GM23338 (cell line): ENCODE measurements at regions not wholly inside any gene's neighbourhood (a gene's known extent, or its start where the extent isn't known, plus 50 kb on each side); places are given as distances from the start of the nearest gene placed in this dataset.
"Not testable (repeated sequence)": the region's sequence is repeated elsewhere in the genome, so short reads cannot be mapped to it uniquely, and the experiment has no call there.

ENCODE experiments used
- ATAC-seq: fragments of 200-7000 bp; cut with Tn5 transposase; 3 replicates; pipeline ENCODE4 v1.9.1; 2020
- DNase-seq: peaks from one replicate; pipeline ENCODE4 v3.0.0-alpha.2; 2015; ENCODE audit warnings: low spot score
- H2AFZ ChIP-seq: fragments of 200-600 bp; sonication (generic); 2 replicates; pipeline ENCODE4 v1.8.0; 2016; ENCODE audit warnings: antibody characterized with exemption, mild to moderate bottlenecking, moderate library complexity
- H3F3A ChIP-seq: fragments of 200-600 bp; sonication (generic); replicated peaks from 2 replicates; pipeline ENCODE4 v1.8.0; 2017; ENCODE audit warnings: antibody characterized with exemption, mixed run types, low read depth
- H3K27ac ChIP-seq: fragments of 200-600 bp; sonication (generic); 2 replicates; pipeline ENCODE4 v1.6.1; 2016; ENCODE audit warnings: low read depth
- H3K27me3 ChIP-seq: fragments of 200-600 bp; sonication (generic); 2 replicates; pipeline ENCODE4 v1.8.0; 2016; ENCODE audit warnings: mild to moderate bottlenecking, mixed run types, moderate library complexity; ENCODE audit not compliant: insufficient read depth
- H3K36me3 ChIP-seq: fragments of 200-600 bp; sonication (generic); 2 replicates; pipeline ENCODE4 v1.8.0; 2016; ENCODE audit warnings: mild to moderate bottlenecking; ENCODE audit not compliant: insufficient read depth
- H3K4me1 ChIP-seq: fragments of 200-600 bp; sonication (generic); 2 replicates; pipeline ENCODE4 v1.8.0; 2016; ENCODE audit warnings: mild to moderate bottlenecking, moderate library complexity; ENCODE audit not compliant: insufficient read depth
- H3K4me2 ChIP-seq: fragments of 200-600 bp; sonication (generic); 2 replicates; pipeline ENCODE4 v1.7.1; 2017; ENCODE audit warnings: mixed run types
- H3K4me3 ChIP-seq: fragments of 200-600 bp; sonication (generic); 2 replicates; pipeline ENCODE4 v1.6.1; 2016; ENCODE audit warnings: mixed run types
- H3K79me2 ChIP-seq: fragments of 200-600 bp; sonication (generic); replicated peaks from 2 replicates; pipeline ENCODE4 v1.8.0; 2017; ENCODE audit warnings: mild to moderate bottlenecking; ENCODE audit not compliant: insufficient read depth
- H3K9me2 ChIP-seq: fragments of 200-600 bp; sonication (generic); 2 replicates; pipeline ENCODE4 v1.8.0; 2017; ENCODE audit not compliant: insufficient read depth
- H4K20me1 ChIP-seq: fragments of 200-600 bp; sonication (generic); replicated peaks from 2 replicates; pipeline ENCODE4 v1.8.0; 2017; ENCODE audit warnings: mild to moderate bottlenecking; ENCODE audit not compliant: insufficient read depth
- H3K27ac Mint-ChIP-seq: 2 replicates; pipeline ENCODE4 v1.8.0; 2020; ENCODE audit warnings: inconsistent platforms, mild to moderate bottlenecking, moderate library complexity, mixed read lengths
- H3K27me3 Mint-ChIP-seq: 3 replicates; pipeline ENCODE4 v1.8.0; 2022; ENCODE audit warnings: low read depth, mild to moderate bottlenecking, moderate library complexity, mixed read lengths, inconsistent platforms; ENCODE audit not compliant: insufficient read depth, poor library complexity
- H3K36me3 Mint-ChIP-seq: 3 replicates; pipeline ENCODE4 v1.8.0; 2021; ENCODE audit warnings: low read depth, mild to moderate bottlenecking, inconsistent platforms, moderate library complexity, mixed read lengths
- H3K4me1 Mint-ChIP-seq: 3 replicates; pipeline ENCODE4 v1.8.0; 2020; ENCODE audit warnings: mild to moderate bottlenecking, inconsistent platforms, mixed read lengths
- H3K4me3 Mint-ChIP-seq: 3 replicates; pipeline ENCODE4 v1.8.0; 2021; ENCODE audit warnings: moderate library complexity, mild to moderate bottlenecking, inconsistent platforms, mixed read lengths
- H3K9me3 Mint-ChIP-seq: 3 replicates; pipeline ENCODE4 v1.8.0; 2020; ENCODE audit warnings: moderate library complexity, mild to moderate bottlenecking, inconsistent platforms, mixed read lengths
- CREB1 ChIP-seq: fragments of 250-450 bp; sonication (Bioruptor Pico); IDR thresholded peaks from 2 replicates; pipeline ENCODE4 v1.5.0; 2020; ENCODE audit warnings: low read depth, mild to moderate bottlenecking, moderate library complexity
- ETS1 ChIP-seq: IDR thresholded peaks from 2 replicates; pipeline ENCODE4 v1.6.1; 2016; ENCODE audit warnings: antibody characterized with exemption
- EZH2phosphoT487 ChIP-seq: fragments of 200-600 bp; sonication (generic); IDR thresholded peaks from one replicate; pipeline ENCODE4 v1.8.1; 2018; ENCODE audit warnings: antibody characterized with exemption; ENCODE audit not compliant: unreplicated experiment
- NANOG ChIP-seq: IDR thresholded peaks from 2 replicates; pipeline ENCODE4 v1.6.1; 2016; ENCODE audit warnings: antibody characterized with exemption, borderline replicate concordance
- POLR2AphosphoS5 ChIP-seq: IDR thresholded peaks from 2 replicates; pipeline ENCODE4 v1.6.1; 2016; ENCODE audit warnings: antibody characterized with exemption, low read depth
- REST ChIP-seq: IDR thresholded peaks from one replicate; pipeline ENCODE4 v1.6.1; 2018; ENCODE audit warnings: antibody characterized with exemption; ENCODE audit not compliant: unreplicated experiment
- STAT1 ChIP-seq: IDR thresholded peaks from one replicate; pipeline ENCODE4 v1.6.1; 2016; ENCODE audit warnings: antibody characterized with exemption; ENCODE audit not compliant: unreplicated experiment
- ZNF331 ChIP-seq: fragments of 250-450 bp; sonication (Bioruptor Pico); IDR thresholded peaks from 2 replicates; pipeline ENCODE4 v1.5.0; 2020; ENCODE audit warnings: low read depth, mild to moderate bottlenecking, moderate library complexity
- TF ChIP-seq, protein P1 (sequence below), 2 experiments: fragments of 200-600 bp in 1 of 2; sonication (generic) in 1 of 2; conservative IDR thresholded peaks; 2 replicates each; pipeline versions ENCODE4 v1.5.1 to v1.6.1; 2016 to 2017; ENCODE audit warnings: antibody characterized with exemption in 2 of 2, low read depth in 2 of 2, mild to moderate bottlenecking in 2 of 2, moderate library complexity in 1 of 2

DNA sequence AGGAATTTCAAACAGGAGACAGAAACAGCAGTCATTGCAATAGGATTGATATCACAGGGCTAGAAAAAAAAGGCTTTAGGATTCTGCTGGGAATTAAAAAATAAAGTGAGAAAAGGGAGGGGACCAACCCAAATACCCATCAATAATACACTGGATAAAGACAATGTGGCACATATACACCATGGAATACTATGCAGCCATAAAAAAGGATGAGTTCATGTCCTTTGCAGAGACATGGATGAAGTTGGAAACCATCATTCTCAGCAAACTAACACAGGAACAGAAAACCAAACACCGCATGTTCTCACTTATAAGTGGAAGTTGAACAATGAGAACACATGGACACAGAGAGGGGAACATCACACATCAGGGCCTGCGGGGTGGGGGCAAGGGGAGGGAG lies 86.9 kb upstream of the ODAD2 start:
- H3K36me3 Mint-ChIP-seq, result peaks cover 13% of the 10 kb centered on the region; the same call in 1 of the 3 replicates
- not testable (repeated sequence) for H3K27me3 Mint-ChIP-seq, H4K20me1 ChIP-seq, H3K4me3 ChIP-seq, H3K79me2 ChIP-seq, ATAC-seq, H3K27me3 ChIP-seq, H3K4me1 Mint-ChIP-seq, H2AFZ ChIP-seq, DNase-seq, H3K27ac Mint-ChIP-seq, H3K9me2 ChIP-seq, H3K4me1 ChIP-seq, H3K27ac ChIP-seq, H3K36me3 ChIP-seq, H3K4me2 ChIP-seq, H3K4me3 Mint-ChIP-seq, H3K9me3 Mint-ChIP-seq, H3F3A ChIP-seq

DNA sequence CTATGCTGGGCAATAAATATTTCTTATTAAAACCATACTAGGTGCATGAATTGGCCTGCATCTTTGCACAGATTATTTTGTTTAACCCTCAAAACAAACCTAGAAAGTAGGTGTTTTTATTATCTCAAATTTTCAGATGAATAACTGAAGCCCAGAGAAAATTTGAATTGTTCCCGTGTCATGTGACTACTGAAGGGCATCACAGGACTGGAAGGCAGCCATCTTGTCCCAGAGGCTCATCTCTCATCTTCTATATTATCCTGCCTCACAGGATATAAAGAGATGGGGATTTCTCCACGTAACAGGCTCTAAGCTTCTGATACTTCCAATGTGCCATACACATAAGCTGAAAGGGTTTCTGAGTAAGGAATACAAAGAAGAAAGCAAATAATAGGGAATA lies 84.0 kb upstream of the ODAD2 start:
- Histone ChIP-seq H3K27me3 (no peaks in the 10 kb centered on the region), H3K4me2 (no peak overlapping the region), H3F3A (no peaks in the 10 kb centered on the region), H3K9me2 (no peaks in the 10 kb centered on the region), H2AFZ (no peak overlapping the region), H3K79me2 (no peaks in the 10 kb centered on the region), H4K20me1 (no peaks in the 10 kb centered on the region), H3K27ac (no peak overlapping the region), H3K4me3 (no peak overlapping the region), H3K4me1 (no peaks in the 10 kb centered on the region), H3K36me3 (no peaks in the 10 kb centered on the region)
- no peak for DNase-seq
- Mint-ChIP-seq H3K36me3 (peaks cover 9% of the 10 kb centered on the region; the same call in 1 of the 3 replicates), H3K9me3 (peaks cover 7% of the 10 kb centered on the region; the same call in 1 of the 3 replicates), H3K27me3 (no peaks in the 10 kb centered on the region), H3K4me1 (no peaks in the 10 kb centered on the region), H3K4me3 (no peak overlapping the region), H3K27ac (no peak overlapping the region)
- TF ChIP-seq STAT1 (no peak), ZNF331 (no peak), POLR2AphosphoS5 (no peak), CREB1 (CRISPR knock-in tag) (no peak), EZH2phosphoT487 (no peak), NANOG (no peak)
- TF ChIP-seq, protein P1, sequence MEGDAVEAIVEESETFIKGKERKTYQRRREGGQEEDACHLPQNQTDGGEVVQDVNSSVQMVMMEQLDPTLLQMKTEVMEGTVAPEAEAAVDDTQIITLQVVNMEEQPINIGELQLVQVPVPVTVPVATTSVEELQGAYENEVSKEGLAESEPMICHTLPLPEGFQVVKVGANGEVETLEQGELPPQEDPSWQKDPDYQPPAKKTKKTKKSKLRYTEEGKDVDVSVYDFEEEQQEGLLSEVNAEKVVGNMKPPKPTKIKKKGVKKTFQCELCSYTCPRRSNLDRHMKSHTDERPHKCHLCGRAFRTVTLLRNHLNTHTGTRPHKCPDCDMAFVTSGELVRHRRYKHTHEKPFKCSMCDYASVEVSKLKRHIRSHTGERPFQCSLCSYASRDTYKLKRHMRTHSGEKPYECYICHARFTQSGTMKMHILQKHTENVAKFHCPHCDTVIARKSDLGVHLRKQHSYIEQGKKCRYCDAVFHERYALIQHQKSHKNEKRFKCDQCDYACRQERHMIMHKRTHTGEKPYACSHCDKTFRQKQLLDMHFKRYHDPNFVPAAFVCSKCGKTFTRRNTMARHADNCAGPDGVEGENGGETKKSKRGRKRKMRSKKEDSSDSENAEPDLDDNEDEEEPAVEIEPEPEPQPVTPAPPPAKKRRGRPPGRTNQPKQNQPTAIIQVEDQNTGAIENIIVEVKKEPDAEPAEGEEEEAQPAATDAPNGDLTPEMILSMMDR (conservative IDR thresholded peaks at IDR 0.05; ENCODE audit: low read depth in 2 of 2), result no peak
- no peak for ATAC-seq

GRCh38 chr10:28082316-28082715 lies 83.4 kb upstream of the ODAD2 start:
- H3K36me3 Mint-ChIP-seq, result peaks cover 9% of the 10 kb centered on the region; the same call in 1 of the 3 replicates
- no peak for TF ChIP-seq STAT1
- TF ChIP-seq EZH2phosphoT487, result no peak
- TF ChIP-seq REST, result no peak
- TF ChIP-seq CREB1 (CRISPR knock-in tag), result no peak
- no peak for TF ChIP-seq NANOG
- TF ChIP-seq ZNF331, result no peak
- TF ChIP-seq ETS1, result no peak
- TF ChIP-seq, protein P1 (conservative IDR thresholded peaks at IDR 0.05; ENCODE audit: low read depth in 2 of 2), result no peak

More at GRCh38 chr10:28082316-28082715, 83.4 kb upstream of the ODAD2 start:
- ATAC-seq, result no peak
- Histone ChIP-seq H3K4me1 (no peaks in the 10 kb centered on the region), H3K27ac (no peak overlapping the region), H3K79me2 (no peaks in the 10 kb centered on the region), H3K9me2 (no peaks in the 10 kb centered on the region), H3K4me2 (no peak overlapping the region), H3K36me3 (no peaks in the 10 kb centered on the region), H2AFZ (no peak overlapping the region), H3K4me3 (no peak overlapping the region), H3F3A (no peaks in the 10 kb centered on the region), H4K20me1 (no peaks in the 10 kb centered on the region), H3K27me3 (no peaks in the 10 kb centered on the region)
- no peaks in the 10 kb centered on the region for H3K4me1 Mint-ChIP-seq
- H3K27me3 Mint-ChIP-seq, result no peaks in the 10 kb centered on the region
- DNase-seq, result no peak
- H3K27ac Mint-ChIP-seq, result no peak overlapping the region
- H3K9me3 Mint-ChIP-seq, result peaks cover 7% of the 10 kb centered on the region; the same call in 1 of the 3 replicates
- no peak overlapping the region for H3K4me3 Mint-ChIP-seq
